Ovary (tissue), 7 donors: ENCODE measurements at regions not wholly inside any gene's neighbourhood (a gene's known extent, or its start where the extent isn't known, plus 50 kb on each side); places are given as distances from the start of the nearest gene placed in this dataset.

Experiments
- DNase-seq, 5 donors: peaks; one replicate each; pipeline ENCODE4 v3.0.0-alpha.2; 2019 to 2020
- H3K27ac ChIP-seq, 2 donors: fragments of 200-600 bp; one replicate each; pipeline versions ENCODE4 v1.5.1 to v1.8.0; 2019 to 2022
- H3K27me3 ChIP-seq: fragments of 200-600 bp; one replicate; pipeline ENCODE4 v1.8.0; 2022
- H3K36me3 ChIP-seq: fragments of 200-600 bp; sonication (generic); one replicate; pipeline ENCODE4 v1.5.1; 2019
- H3K4me1 ChIP-seq: one replicate; pipeline ENCODE4 v1.8.1; 2013; ENCODE audit warnings: mild to moderate bottlenecking, moderate library complexity; ENCODE audit not compliant: insufficient read depth
- H3K4me3 ChIP-seq: fragments of 200-600 bp; sonication (generic); one replicate; pipeline ENCODE4 v1.5.1; 2017
- H3K9me3 ChIP-seq, 2 donors: fragments of 200-600 bp in 1 of 2; sonication (generic) in 1 of 2; one replicate each; pipeline versions ENCODE4 v1.5.1 to v1.8.1; 2013 to 2019; ENCODE audit warnings: mild to moderate bottlenecking in 1 of 2, moderate library complexity in 1 of 2
- EP300 ChIP-seq: sonication (generic); formaldehyde crosslinking; IDR thresholded peaks from one replicate; pipeline ENCODE4 v1.6.1; 2017; ENCODE audit warnings: antibody characterized with exemption
- POLR2A ChIP-seq: fragments of 450-650 bp; IDR thresholded peaks from one replicate; pipeline ENCODE4 v1.6.1; 2017; ENCODE audit warnings: antibody characterized with exemption, mild to moderate bottlenecking, moderate library complexity
- WGBS, 3 donors: extraction: QIAGEN DNeasy Blood & Tissue Kit in 1 of 3; methylation state at CpG; one replicate each; pipeline versions ENCODE4 v1.1.5 to v1.1.7; 2013 to 2017; 5-methylcytosine and 5-hydroxymethylcytosine counted together
- intact Hi-C, 4 donors: fragments of 100-400 bp; cut with DNase I; formaldehyde crosslinking; loops; one replicate each; pipeline versions ENCODE4 v1.11.0 to v1.15.1; 2022 to 2023
- TF ChIP-seq, protein P1 (sequence below), 3 donors: fragments of 450-650 bp in 2 of 3; fragments of 200-600 bp in 1 of 3; IDR thresholded peaks; one replicate each; pipeline versions ENCODE4 v1.5.1 to v1.8.0; 2016 to 2022; ENCODE audit warnings: antibody characterized with exemption in 3 of 3, mild to moderate bottlenecking in 1 of 3
- donor health status: DM: no; HTN: no; CAD: no; lungs with moderate emphysema.
- donor health status: DM: no; HTN: no; CAD: no.
- donor health status: Bipolar disorder and iron deficiency.
- donor health status: DM: no; HTN: no; CAD: no.
- donor health status: DM: yes; HTN: yes; CAD: no.

- intact Hi-C loops: no loop called here
- no peak for DNase-seq
- H3K4me3 ChIP-seq: no peak overlapping the region
- H3K36me3 ChIP-seq: no peaks in the 10 kb centered on the region
- TF ChIP-seq, protein P1, sequence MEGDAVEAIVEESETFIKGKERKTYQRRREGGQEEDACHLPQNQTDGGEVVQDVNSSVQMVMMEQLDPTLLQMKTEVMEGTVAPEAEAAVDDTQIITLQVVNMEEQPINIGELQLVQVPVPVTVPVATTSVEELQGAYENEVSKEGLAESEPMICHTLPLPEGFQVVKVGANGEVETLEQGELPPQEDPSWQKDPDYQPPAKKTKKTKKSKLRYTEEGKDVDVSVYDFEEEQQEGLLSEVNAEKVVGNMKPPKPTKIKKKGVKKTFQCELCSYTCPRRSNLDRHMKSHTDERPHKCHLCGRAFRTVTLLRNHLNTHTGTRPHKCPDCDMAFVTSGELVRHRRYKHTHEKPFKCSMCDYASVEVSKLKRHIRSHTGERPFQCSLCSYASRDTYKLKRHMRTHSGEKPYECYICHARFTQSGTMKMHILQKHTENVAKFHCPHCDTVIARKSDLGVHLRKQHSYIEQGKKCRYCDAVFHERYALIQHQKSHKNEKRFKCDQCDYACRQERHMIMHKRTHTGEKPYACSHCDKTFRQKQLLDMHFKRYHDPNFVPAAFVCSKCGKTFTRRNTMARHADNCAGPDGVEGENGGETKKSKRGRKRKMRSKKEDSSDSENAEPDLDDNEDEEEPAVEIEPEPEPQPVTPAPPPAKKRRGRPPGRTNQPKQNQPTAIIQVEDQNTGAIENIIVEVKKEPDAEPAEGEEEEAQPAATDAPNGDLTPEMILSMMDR (IDR thresholded peaks at IDR 0.05): no peak
- TF ChIP-seq POLR2A (no peak), EP300 (no peak)
- no peaks in the 10 kb centered on the region for H3K4me1 ChIP-seq
- no peaks in the 10 kb centered on the region for H3K9me3 ChIP-seq
- H3K27ac ChIP-seq: no peak overlapping the region
- 76 to 87% (median 80%) methylated on average over 2 of the region's 2 CpGs for WGBS, 3 donors
- H3K27me3 ChIP-seq: no peaks in the 10 kb centered on the region
Measured at GRCh38 chr14:86619726-86620125, 1089.8 kb downstream of the FLRT2 start.

- intact Hi-C loops: no loop called here
- no peaks in the 10 kb centered on the region for H3K9me3 ChIP-seq
- WGBS, 3 donors: 20 to 21% (median 20%) methylated on average over 1 of the region's 1 CpG
Measured at GRCh38 chr14:86613786-86614185, 1083.8 kb downstream of the FLRT2 start.

DNA sequence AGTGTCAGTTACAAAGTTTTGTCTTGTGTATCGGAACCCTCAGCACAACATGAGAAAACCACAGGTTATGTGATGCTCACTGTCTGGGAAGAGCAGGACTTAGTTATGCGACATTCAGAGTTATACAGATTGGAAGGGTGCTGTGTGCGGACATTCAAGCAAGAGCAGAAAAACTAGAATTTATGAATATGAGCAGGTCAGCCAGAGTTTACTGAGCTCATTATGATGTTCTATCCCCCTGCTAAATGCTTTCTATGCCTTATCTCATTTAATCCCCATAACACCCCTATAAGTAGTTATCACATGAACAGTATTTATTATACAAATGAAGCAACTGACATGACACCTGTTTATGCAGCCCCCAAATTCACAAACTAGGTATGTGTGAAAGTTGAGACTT lies 1083.2 kb downstream of the FLRT2 start:
- no peaks in the 10 kb centered on the region for H3K4me1 ChIP-seq
- TF ChIP-seq EP300 (no peak), POLR2A (no peak)
- TF ChIP-seq, protein P1 (IDR thresholded peaks at IDR 0.05): no peak
- intact Hi-C loops: no loop called here
- no peaks in the 10 kb centered on the region for H3K9me3 ChIP-seq
- WGBS, 3 donors: 37 to 64% (median 48%) methylated on average over 3 of the region's 3 CpGs
- no peaks in the 10 kb centered on the region for H3K36me3 ChIP-seq
- no peak overlapping the region for H3K27ac ChIP-seq
- H3K4me3 ChIP-seq: no peak overlapping the region
- DNase-seq: no peak
- no peaks in the 10 kb centered on the region for H3K27me3 ChIP-seq

More at GRCh38 chr14:86613786-86614185, 1083.8 kb downstream of the FLRT2 start:
- no peak overlapping the region for H3K27ac ChIP-seq
- no peak for DNase-seq
- H3K36me3 ChIP-seq: no peaks in the 10 kb centered on the region
- H3K27me3 ChIP-seq: no peaks in the 10 kb centered on the region
- H3K4me3 ChIP-seq: no peak overlapping the region
- H3K4me1 ChIP-seq: no peaks in the 10 kb centered on the region
- TF ChIP-seq POLR2A: no peak

DNA sequence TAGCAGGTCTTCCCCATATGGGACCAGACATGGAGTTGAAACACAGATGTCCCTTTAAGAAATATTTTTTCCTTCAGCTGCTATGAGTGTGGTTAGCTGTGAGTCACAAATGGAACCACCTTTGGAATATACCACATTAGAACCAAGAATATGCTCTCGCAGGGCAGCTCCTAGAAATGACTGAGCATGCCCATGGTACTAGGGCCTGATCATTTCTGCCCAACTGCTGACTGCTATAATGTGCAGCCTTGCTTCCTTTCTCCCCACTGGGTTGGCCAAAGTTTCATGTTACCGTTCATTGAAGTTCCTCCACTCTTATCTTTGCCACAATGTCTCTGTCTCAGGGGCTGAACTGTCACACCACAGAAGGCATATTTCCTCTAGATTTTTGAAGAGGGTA lies 1074.6 kb downstream of the FLRT2 start:
- no peak overlapping the region for H3K4me3 ChIP-seq
- no peaks in the 10 kb centered on the region for H3K27me3 ChIP-seq
- no peak for DNase-seq
- H3K36me3 ChIP-seq: no peaks in the 10 kb centered on the region
- H3K27ac ChIP-seq: no peak overlapping the region
- TF ChIP-seq, protein P1 (IDR thresholded peaks at IDR 0.05): no peak
- TF ChIP-seq EP300: no peak
- TF ChIP-seq POLR2A: no peak
- H3K4me1 ChIP-seq: no peaks in the 10 kb centered on the region
- 84 to 94% (median 90%) methylated on average over 2 of the region's 2 CpGs for WGBS, 3 donors
- no peaks in the 10 kb centered on the region for H3K9me3 ChIP-seq
- intact Hi-C loops: no loop called here

DNA sequence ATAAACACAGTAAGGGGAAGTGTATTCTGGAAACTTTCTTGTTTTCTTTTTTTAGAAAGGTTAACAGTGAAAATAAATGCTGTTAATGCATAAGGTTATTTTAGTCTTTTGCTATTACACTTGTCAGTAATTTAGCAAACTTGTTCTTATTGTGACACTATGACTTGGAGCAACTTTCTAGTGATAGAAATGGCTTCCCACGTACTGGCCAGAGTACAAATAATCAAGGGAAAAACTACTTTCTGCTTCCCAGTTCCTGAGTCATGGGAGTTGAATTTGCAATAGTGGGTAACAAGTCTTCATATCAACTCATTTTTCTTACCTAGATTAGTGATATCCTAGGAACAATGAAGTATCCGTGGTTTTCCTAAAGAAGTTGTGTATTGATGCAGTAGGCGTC lies 1072.3 kb downstream of the FLRT2 start:
- no peak overlapping the region for H3K4me3 ChIP-seq
- H3K27ac ChIP-seq: no peak overlapping the region
- no peaks in the 10 kb centered on the region for H3K4me1 ChIP-seq
- intact Hi-C loops: no loop called here
- DNase-seq: no peak
- WGBS, 3 donors: 72 to 76% (median 74%) methylated on average over 3 of the region's 3 CpGs
- no peaks in the 10 kb centered on the region for H3K36me3 ChIP-seq
- H3K9me3 ChIP-seq: no peaks in the 10 kb centered on the region
- no peaks in the 10 kb centered on the region for H3K27me3 ChIP-seq
- TF ChIP-seq, protein P1 (IDR thresholded peaks at IDR 0.05): no peak
